Tibial nerve (tissue), 4 donors: ENCODE measurements at regions not wholly inside any gene's neighbourhood (a gene's known extent, or its start where the extent isn't known, plus 50 kb on each side); places are given as distances from the start of the nearest gene placed in this dataset.

Experiments used
- CTCF ChIP-seq, 5 experiments: fragments of 200-600 bp in 3 of 5; fragments of 450-650 bp in 2 of 5; sonication (generic) in 3 of 5; IDR thresholded peaks; one replicate each; pipeline ENCODE4 v1.5.1; 2016 to 2019; ENCODE audit warnings: antibody characterized with exemption in 5 of 5, mild to moderate bottlenecking in 3 of 5, moderate library complexity in 2 of 5
- EP300 ChIP-seq, 2 donors: sonication (generic); formaldehyde crosslinking; IDR thresholded peaks; one replicate each; pipeline ENCODE4 v1.6.1; 2017; ENCODE audit warnings: antibody characterized with exemption in 2 of 2, mild to moderate bottlenecking in 1 of 2
- POLR2A ChIP-seq, 2 donors: fragments of 450-650 bp; IDR thresholded peaks; one replicate each; pipeline ENCODE4 v1.6.1; 2017; ENCODE audit warnings: antibody characterized with exemption in 2 of 2, mild to moderate bottlenecking in 2 of 2, moderate library complexity in 2 of 2

GRCh38 chr2:10981451-10981850, 69.7 kb downstream of the KCNF1 start:
- TF ChIP-seq CTCF (IDR thresholded peaks at IDR 0.05) (no peak), POLR2A (IDR thresholded peaks at IDR 0.05) (no peak), EP300 (IDR thresholded peaks at IDR 0.05) (no peak)
